A549 (cell line): ENCODE measurements at regions not wholly inside any gene's neighbourhood (a gene's known extent, or its start where the extent isn't known, plus 50 kb on each side); places are given as distances from the start of the nearest gene placed in this dataset.

Experiments
- CTCF ChIP-seq: fragments of >200 bp; sonication (Bioruptor Twin); formaldehyde crosslinking; IDR thresholded peaks from 3 replicates; pipeline ENCODE4 v1.5.1; 2016
- EP300 ChIP-seq, 2 experiments: fragments of >200 bp; sonication (Bioruptor Twin); formaldehyde crosslinking; IDR thresholded peaks; 2 replicates in 1 of 2; 3 replicates in 1 of 2; pipeline ENCODE4 v1.6.1; 2016 to 2017
- MAX ChIP-seq: IDR thresholded peaks from 2 replicates; pipeline ENCODE4 v1.6.1; 2012
- PHF8 ChIP-seq: fragments of 200-600 bp; sonication (generic); IDR thresholded peaks from 2 replicates; pipeline ENCODE4 v1.6.1; 2016; ENCODE audit warnings: low read depth, mild to moderate bottlenecking, antibody characterized with exemption, moderate library complexity, borderline replicate concordance
- RAD21 ChIP-seq, 2 experiments: fragments of >200 bp in 1 of 2; sonication (Bioruptor Twin) in 1 of 2; formaldehyde crosslinking in 1 of 2; IDR thresholded peaks in 1 of 2; conservative IDR thresholded peaks in 1 of 2; 2 replicates in 1 of 2; 3 replicates in 1 of 2; pipeline ENCODE4 v1.6.1; 2012 to 2018; ENCODE audit warnings: inconsistent platforms in 1 of 2
- REST ChIP-seq: fragments of 200-600 bp; sonication (generic); IDR thresholded peaks from 2 replicates; pipeline ENCODE4 v1.6.1; 2016; ENCODE audit warnings: antibody characterized with exemption, mild to moderate bottlenecking, moderate library complexity
- SMC3 ChIP-seq: fragments of >200 bp; sonication (Bioruptor Twin); formaldehyde crosslinking; IDR thresholded peaks from 3 replicates; pipeline ENCODE4 v1.6.1; 2018; ENCODE audit warnings: inconsistent platforms

GRCh38 chr2:222076973-222077690 is 221.7 kb downstream of the PAX3 start:
- TF ChIP-seq CTCF (no peak), MAX (no peak), RAD21 (conservative IDR thresholded peaks at IDR 0.05 in 1 of 2, IDR thresholded peaks at IDR 0.05 in 1 of 2) (no peak), EP300 (IDR thresholded peaks at IDR 0.05) (no peak), REST (no peak), SMC3 (no peak), PHF8 (no peak)
